Peyer's patch (tissue), 4 donors: ENCODE measurements at regions not wholly inside any gene's neighbourhood (a gene's known extent, or its start where the extent isn't known, plus 50 kb on each side); places are given as distances from the start of the nearest gene placed in this dataset.

ENCODE experiments used
- POLR2A ChIP-seq, 2 donors: fragments of 450-650 bp; IDR thresholded peaks; one replicate each; pipeline ENCODE4 v1.5.1; 2017; ENCODE audit warnings: antibody characterized with exemption in 2 of 2, mild to moderate bottlenecking in 2 of 2, moderate library complexity in 2 of 2
- TF ChIP-seq, protein P1 (sequence below), 6 experiments: fragments of 450-650 bp in 4 of 6; fragments of 200-600 bp in 2 of 6; sonication (generic) in 1 of 6; IDR thresholded peaks; one replicate each; pipeline ENCODE4 v1.5.1; 2017 to 2019; ENCODE audit warnings: antibody characterized with exemption in 6 of 6, mild to moderate bottlenecking in 3 of 6, moderate library complexity in 1 of 6

- TF ChIP-seq, protein P1, sequence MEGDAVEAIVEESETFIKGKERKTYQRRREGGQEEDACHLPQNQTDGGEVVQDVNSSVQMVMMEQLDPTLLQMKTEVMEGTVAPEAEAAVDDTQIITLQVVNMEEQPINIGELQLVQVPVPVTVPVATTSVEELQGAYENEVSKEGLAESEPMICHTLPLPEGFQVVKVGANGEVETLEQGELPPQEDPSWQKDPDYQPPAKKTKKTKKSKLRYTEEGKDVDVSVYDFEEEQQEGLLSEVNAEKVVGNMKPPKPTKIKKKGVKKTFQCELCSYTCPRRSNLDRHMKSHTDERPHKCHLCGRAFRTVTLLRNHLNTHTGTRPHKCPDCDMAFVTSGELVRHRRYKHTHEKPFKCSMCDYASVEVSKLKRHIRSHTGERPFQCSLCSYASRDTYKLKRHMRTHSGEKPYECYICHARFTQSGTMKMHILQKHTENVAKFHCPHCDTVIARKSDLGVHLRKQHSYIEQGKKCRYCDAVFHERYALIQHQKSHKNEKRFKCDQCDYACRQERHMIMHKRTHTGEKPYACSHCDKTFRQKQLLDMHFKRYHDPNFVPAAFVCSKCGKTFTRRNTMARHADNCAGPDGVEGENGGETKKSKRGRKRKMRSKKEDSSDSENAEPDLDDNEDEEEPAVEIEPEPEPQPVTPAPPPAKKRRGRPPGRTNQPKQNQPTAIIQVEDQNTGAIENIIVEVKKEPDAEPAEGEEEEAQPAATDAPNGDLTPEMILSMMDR (IDR thresholded peaks at IDR 0.05): no peak
- no peak for TF ChIP-seq POLR2A (IDR thresholded peaks at IDR 0.05)
Measured at GRCh38 chr13:80611310-80611709, 270.4 kb upstream of the SPRY2 start.
